OCI-LY7 (cell line): ENCODE measurements at regions not wholly inside any gene's neighbourhood (a gene's known extent, or its start where the extent isn't known, plus 50 kb on each side); places are given as distances from the start of the nearest gene placed in this dataset.

ENCODE experiments used
- EZH2phosphoT487 ChIP-seq: fragments of 200-600 bp; sonication (generic); IDR thresholded peaks from 2 replicates; pipeline ENCODE4 v1.6.1; 2018; ENCODE audit warnings: low read depth, borderline replicate concordance, mild to moderate bottlenecking, mixed run types, antibody characterized with exemption, low read length, moderate library complexity, mixed read lengths
- TF ChIP-seq, protein P1 (sequence below): fragments of 200-600 bp; sonication (generic); conservative IDR thresholded peaks from 2 replicates; pipeline ENCODE4 v1.5.1; 2014; ENCODE audit warnings: mild to moderate bottlenecking, antibody characterized with exemption, low read length, moderate library complexity, mixed read lengths

DNA sequence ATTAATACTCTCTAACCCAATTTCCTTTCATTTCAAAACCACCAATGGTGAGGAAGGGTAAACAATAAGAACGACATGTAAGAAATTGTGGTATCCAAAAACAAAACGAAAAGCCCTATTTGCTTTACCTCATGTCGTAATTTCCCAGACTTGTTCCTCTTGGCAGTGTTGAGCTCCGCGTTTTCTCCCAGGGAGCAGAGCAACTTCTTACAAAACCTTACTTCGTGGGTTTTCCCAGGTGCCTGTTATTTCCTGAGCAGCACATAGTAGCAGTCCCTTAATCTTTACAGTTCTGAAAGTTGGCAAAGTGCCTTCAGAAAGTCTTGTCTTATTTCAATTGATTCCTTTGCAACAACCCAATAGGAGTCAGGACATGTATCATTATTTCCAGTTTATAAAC, 207.9 kb upstream of the MARCKS start:
- TF ChIP-seq, protein P1, sequence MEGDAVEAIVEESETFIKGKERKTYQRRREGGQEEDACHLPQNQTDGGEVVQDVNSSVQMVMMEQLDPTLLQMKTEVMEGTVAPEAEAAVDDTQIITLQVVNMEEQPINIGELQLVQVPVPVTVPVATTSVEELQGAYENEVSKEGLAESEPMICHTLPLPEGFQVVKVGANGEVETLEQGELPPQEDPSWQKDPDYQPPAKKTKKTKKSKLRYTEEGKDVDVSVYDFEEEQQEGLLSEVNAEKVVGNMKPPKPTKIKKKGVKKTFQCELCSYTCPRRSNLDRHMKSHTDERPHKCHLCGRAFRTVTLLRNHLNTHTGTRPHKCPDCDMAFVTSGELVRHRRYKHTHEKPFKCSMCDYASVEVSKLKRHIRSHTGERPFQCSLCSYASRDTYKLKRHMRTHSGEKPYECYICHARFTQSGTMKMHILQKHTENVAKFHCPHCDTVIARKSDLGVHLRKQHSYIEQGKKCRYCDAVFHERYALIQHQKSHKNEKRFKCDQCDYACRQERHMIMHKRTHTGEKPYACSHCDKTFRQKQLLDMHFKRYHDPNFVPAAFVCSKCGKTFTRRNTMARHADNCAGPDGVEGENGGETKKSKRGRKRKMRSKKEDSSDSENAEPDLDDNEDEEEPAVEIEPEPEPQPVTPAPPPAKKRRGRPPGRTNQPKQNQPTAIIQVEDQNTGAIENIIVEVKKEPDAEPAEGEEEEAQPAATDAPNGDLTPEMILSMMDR: no peak
- TF ChIP-seq EZH2phosphoT487: no peak
